ENCODE measurements at regions not wholly inside any gene's neighbourhood (a gene's known extent, or its start where the extent isn't known, plus 50 kb on each side); places are given as distances from the start of the nearest gene placed in this dataset.

DNA sequence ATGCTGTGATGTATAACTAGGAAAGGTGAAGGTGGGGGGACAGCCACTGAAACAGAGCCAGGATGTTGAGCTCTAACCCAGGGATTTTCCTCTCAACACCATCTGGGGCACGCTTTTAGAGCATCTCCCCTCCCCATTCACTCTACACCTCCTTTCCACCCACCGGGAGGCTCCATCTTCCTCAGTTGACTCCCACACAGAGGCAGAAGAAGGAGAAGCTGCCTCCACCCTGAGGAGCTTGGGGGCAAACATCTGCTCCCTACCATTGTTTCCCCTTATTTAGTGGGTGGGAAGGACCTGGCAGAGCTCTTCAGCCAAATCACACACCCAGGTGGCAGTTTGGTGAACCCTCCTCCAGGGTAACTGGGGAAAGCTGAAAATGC is 50.0 kb upstream of the ADA2 start:
- DNase-seq (ENCODE audit: low read depth in 1 of 2, low spot score in 1 of 2) = no peak

Data from stimulated activated CD4-positive, alpha-beta T cell treated with anti-CD3 and anti-CD28 coated beads, Interleukin-15, amount 100 ng/mL, for 1 hour (primary cell).